GM19023 (cell line): ENCODE measurements at regions not wholly inside any gene's neighbourhood (a gene's known extent, or its start where the extent isn't known, plus 50 kb on each side); places are given as distances from the start of the nearest gene placed in this dataset.
"Not testable (repeated sequence)": the region's sequence is repeated elsewhere in the genome, so short reads cannot be mapped to it uniquely, and the experiment has no call there.

Experiments used
- ATAC-seq: cut with Tn5 transposase; IDR thresholded peaks from one replicate; pipeline ENCODE4 v1.9.1; 2021; ENCODE audit warnings: mild to moderate bottlenecking, moderate library complexity; ENCODE audit not compliant: unreplicated experiment

DNA sequence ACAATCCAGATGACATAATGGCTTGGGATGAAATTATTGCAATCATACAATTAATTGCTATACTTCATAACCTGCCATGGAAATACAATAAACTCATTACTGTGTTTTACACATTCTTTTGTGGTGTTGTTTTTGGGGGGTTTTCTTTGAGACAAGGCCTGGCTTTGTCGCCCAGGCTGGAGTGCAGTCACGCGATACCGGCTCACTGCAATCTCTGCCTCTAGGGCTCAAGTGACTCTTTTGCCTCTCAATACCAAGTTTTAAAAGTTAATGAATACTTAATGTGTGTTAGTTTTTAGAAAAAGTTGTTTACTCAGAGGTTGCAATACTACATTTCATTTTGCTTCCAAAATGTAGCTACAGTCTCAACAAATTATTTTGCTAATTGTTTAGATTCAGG lies 598.4 kb downstream of the CHSY3 start:
- ATAC-seq: no peak

DNA sequence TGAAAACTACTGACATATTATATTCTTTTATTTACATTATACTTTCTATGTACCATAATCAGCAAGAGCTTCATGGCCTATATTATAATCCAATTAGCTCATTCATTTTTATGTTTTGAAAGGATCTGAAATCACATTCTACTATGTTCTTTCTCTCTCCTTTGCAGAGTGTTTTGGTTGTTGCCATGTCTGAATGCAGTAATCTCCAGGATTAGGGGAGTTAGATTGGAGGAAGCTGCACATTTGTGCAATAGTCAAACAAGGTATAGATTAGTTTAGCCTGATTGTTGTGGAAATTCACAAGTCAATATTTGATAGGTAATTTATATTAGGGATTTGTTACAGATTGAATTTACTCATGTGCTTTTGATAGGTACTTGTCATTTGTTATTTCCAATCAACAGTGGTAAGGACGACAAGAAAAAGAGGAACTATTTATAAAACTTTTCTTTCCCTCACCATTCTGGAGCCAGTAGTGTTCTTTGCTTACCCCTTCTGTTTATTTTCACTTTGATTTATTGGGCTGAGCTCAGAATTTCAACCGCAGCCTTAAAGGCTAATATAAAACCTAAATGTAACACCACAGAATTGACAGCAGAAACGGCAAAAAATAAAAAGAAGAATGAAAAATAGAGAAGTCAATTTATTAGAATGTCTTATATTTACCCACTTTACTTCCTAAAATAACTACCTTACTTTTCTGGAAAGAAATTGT lies 597.0 kb downstream of the CHSY3 start:
- no peak for ATAC-seq

DNA sequence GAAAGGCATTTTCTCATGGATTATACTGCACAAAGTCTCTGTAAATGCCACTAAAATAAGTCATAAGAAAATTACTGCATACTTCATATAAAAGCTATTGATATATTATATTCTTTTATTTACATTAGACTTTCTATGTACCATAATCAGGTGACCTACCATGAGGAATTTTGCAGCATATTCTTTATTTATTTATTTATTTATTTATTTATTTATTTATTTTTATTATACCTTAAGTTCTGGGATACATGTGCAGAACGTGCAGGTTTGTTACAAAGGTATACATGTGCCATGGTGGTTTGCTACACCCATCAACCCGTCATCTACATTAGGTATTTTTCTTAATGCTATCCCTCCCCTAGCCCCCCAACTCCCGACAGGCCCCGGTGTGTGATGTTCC lies 596.2 kb downstream of the CHSY3 start:
- not testable (repeated sequence) for ATAC-seq

DNA sequence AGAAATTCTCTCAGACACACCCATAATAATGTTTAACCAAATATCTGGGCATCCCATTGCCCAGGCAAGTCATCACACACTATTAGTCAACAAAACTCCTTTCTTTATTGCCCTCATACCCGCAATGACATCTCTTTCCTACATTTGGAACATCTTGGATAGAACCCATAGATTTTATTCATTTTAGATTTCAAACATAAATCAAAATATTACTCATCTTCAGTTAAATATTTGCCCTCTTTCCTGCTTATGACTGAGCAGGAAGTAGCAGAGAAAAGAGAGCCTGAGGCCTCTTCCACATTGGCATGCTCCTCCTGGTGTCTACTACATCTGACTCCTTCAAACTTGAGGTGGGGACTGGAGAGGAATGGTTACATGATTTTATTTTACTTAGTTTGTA lies 592.0 kb downstream of the CHSY3 start:
- no peak for ATAC-seq

DNA sequence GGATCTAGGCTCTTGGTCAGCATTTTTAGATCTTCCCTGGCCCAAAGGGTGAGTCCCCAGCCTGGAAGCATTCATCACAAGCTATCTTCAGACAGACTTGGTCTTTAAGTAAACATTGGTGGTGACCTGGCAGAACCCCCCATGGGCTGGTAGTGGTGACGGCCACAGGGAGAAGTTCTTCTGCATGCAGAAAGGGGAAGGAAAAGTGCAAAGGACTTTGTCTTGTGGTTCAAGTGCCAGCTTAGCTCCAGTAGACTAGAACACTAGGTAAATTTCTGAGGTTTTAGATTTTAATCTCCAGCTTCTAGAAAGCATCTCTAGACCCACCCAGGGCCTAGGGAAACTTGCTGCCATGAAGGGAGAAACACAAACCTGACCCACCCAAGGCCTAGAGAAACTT lies 584.0 kb downstream of the CHSY3 start:
- ATAC-seq: no peak

DNA sequence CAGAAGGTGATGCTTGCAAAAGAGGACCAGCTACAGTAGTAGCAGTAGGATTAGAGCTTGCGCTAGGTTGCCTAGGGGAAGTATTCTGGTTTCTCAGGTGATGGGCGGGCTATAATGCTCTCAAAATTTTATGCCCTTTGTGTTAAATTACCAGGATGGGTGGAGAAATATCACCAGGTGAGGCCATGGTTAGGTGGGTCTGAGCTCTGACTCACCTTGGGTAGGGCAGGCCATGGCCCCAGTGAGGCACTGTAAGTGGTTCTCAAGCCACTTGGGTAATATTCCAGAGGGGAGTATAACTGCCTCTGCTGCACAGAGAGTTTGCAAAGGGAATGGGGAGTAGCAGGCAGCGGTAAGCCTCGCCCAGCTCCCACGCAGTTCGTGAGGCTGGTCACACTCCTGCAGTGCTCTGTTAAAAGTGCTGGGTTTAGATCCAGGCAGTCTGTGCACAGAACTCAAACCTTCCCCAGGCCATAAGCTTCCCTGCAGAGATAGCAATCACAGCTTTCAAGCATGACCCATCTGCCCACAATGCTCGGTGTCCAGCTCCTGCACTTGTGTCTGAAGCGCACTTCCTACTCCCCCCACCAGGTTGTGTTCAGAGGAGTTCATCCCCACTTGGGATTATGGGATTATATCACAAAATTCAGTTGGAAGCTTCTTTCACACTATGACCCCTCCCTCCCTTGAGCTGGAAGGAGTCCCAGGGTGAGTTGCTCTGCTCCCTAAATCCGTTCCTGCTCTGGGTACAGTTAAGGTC lies 575.0 kb downstream of the CHSY3 start:
- ATAC-seq: no peak

DNA sequence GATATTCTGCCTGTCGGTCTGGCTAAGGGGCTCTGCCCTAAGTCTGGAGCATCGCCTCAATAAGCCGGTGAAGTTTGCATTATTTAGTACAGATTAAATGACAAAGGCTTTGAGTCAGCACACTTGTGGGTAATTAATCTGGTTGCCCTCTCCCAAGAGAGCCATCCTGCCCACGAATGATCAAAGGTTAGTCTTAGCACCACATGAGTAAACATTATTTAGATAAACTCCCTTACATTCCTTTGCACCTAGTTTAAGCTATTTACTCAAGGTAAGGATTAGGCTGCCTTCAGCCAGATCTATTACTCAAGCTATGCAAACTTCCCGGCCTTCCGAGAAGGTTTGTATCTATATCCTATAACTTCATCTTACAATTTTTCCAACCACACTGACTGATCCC lies 572.1 kb downstream of the CHSY3 start:
- ATAC-seq: no peak

DNA sequence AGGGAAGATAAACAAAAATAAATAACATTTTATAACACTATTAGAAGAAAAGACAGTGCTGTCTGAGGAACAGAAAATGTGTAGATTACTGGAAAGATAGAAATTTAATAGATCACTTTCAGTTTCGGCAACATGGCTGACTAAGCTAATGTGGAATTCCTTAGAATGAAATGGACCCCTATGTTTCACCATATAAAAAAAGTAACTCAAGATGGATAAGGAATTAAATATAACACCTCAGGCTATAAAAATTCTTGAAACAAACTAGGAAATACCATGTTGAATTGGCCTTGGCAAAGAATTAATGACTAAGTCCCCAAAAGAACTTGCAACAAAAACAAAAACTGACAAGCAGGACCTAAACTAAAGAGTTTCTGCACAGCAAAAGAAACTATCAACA lies 558.3 kb downstream of the CHSY3 start:
- ATAC-seq: no peak

DNA sequence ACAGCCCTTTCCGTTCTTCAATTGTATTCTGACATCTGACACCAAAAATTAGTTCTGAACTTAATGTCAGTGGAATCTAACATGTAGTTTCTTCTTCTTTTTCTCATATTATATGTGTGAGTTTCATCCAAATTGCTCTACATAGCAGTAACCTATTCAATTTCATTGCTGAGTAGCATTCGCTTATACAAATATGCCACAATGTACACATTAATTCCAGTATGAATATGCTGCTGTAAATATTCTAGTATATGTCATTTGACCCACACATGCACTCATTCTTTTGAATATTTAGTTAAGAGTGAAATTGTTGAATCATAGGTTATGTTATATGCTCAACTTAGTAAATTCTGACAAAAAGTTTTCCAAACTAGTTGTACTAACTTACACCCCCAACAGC lies 550.9 kb downstream of the CHSY3 start:
- ATAC-seq: no peak

DNA sequence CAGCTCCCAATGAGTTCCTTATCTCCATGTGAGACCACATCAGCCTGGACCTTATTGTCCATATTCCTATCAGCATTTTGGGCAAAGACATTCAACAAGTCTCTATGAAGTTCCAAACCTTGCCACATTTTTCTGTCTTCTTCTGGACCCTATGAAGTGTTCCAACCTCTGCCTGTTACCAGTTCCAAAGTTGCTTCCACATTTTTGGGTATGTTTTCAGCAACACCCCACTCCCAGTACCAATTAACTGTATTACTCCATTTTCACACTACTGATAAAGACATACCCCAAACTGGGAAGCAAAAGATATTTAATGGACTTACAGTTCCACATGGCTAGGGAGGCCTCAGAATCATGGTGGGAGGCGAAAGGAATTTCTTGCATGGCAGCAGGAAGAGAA lies 548.5 kb downstream of the CHSY3 start:
- no peak for ATAC-seq

DNA sequence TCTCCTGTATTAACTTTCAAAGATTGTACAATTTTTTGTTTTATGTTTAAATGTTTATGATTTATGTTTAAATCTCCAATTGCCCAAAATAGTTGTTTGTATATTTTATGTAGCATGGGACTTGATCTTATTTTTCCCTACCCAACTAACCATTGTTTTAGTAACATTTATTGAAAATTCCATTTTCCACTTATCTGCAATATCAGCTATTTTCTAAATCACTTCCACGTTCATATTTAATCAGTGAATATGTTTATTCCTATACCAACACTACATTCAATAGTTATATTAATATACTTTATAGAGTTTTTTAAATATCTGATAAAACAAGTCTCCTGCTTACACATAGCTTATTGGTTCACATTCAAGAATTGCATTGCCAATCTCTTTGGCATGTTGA lies 532.2 kb downstream of the CHSY3 start:
- ATAC-seq: no peak

DNA sequence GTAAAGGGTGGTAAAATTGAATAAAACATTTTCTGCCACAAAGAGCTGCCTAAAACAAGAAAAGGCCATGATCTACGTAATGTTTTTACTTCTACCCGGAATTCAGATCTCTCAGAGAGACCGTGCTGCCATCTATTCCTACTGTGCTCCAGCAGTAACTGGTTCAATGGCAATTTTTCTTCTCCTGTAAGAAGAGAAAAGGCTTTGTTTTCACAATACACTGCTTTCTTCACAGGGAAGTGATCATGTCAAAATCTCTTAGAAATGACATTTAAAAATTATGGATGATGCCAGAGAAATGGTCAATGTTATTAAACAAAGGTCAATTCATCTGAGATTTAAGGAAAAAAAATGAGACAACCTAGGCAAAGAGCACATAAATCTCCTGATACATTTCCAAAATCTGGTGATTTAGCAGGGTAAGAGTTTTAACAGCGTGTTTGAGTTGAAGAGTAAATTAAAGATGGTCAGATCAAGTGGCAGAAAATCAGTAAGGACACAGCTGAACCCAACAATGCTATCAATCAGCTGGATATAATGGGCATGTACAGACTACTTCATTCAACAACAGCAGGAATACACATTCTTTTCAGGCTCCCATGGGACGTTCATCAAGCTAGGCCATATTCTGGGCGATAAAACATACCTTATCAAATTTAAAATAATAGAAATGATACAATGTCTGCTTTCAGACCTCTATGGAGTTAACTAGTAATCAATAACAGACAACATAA lies 523.1 kb downstream of the CHSY3 start:
- no peak for ATAC-seq

DNA sequence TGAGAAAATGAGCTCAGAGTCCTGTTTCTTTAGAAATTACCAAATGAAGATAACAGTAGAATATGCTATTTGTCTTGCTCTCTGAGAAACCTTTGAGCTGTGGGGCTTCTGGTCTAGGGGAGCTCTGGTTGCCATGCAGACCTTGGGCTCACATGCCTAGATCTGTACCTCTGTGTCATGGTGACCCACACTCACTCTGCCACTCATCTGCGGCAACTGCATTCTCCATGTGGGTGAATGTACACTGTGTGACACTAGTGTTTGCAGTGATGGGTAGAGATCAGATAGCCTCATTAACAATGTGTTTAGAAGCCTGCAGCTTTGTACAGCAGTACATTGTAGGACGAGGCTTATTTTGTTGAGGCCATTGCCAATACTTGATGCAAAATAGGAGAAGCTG lies 521.2 kb downstream of the CHSY3 start:
- ATAC-seq: no peak

DNA sequence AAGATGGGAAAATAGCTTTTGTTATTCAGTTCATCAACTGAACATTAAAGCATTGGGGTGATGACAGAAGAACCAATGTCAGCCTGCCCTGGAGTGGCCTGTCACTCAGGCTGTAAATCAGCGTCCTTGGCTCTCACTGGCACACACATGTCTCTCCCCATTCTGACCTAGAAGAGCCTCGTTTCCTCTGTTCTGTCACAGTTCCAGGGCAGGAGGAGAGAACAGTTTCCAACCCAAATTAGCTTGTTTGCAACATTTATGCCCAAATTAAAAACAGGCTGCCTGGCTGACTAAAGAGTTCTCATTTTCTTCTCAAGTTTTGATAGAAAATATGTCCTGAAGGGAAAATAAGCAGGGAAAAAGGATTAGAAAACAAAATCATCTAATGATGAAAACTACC lies 520.1 kb downstream of the CHSY3 start:
- ATAC-seq: no peak

DNA sequence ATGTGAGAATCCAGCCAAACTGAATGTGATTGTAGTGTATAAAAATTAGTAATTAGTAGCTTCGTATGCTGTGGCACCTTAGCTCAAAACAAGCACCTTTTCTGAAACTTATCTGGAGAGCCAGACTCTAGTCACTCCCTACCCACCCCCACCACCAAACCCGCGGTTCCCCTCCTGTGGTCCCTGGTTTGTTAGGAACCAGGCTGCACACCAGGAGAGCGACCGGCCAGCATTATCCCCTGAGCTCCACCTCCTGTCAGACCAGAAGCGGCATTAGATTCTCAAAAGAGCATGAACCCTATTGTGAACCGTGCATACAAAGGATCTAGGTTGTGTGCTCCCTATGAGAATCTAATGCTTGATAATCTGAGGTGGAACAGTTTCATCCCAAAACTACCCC lies 498.6 kb downstream of the CHSY3 start:
- ATAC-seq: no peak

DNA sequence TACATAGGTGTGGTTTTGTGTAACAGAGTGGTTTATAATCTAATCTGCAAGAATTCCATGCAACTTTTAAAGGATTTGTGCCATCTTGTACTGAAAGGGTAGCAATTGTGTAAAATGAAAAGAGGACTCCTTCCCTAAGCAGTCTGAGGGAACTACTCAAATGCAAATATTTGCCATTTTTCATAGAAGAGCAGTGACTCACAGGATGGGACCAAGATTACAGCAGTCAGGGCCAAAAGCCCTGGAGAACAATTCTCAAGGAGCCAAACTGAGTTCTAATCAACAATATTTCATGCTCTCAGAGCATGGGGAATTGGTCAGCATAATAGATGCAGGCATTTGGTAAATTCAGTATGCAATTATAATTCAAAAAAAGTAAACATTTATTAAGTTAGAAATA lies 495.8 kb downstream of the CHSY3 start:
- ATAC-seq: no peak

DNA sequence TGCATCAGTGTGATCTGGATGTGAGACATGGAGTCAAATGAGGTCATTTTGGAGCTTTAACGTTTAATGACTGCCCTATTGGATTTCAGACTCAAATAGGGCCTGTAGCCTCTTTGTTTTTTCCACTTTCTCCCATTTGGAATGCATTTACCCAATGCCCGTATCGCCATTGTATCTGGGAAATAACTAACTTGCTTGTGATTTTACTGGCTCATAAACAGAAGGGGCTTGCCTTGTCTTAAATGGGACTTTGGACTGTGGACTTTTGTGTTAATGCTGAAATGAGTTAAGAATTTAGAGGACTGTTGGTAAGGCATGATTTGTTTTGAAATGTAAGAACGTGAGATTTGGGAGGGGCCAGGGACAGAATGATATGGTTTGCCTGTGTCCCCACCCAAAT lies 494.6 kb downstream of the CHSY3 start:
- no peak for ATAC-seq

DNA sequence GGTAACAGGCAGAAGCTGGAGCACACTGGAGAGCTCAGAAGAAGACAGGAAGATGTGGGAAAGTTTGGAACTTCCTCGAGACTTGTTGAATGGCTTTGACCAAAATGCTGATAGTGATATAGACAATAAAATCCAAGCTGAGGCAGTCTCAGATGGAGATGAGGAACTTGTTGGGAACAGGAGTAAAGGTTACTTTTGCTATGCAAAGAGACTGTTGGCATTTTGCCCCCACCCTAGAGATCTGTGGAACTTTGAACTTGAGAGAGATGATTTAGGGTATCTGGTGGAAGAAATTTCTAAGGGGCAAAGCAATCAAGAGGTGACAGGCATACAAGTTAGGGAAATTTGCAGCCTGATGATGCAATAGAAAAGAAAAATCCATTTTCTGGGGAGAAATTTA lies 493.5 kb downstream of the CHSY3 start:
- not testable (repeated sequence) for ATAC-seq

DNA sequence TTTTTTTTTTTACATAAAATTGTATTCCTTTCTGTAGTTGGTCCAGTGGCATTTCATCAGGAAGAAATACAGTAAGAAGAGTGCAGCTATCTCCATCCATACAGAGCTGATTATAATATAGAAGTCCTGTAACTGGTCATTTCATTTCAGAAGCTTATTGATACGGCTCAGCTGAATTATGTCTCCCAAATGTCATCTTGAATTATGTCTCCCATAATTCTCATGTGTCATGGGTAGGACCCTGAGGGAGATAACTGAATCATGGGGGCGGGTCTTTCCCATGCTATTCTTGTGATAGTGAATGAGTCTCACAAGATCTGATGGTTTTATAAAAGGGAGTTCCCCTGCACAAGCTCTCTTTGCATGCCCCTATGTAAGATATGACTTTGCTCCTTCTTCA lies 492.9 kb downstream of the CHSY3 start:
- ATAC-seq: no peak

DNA sequence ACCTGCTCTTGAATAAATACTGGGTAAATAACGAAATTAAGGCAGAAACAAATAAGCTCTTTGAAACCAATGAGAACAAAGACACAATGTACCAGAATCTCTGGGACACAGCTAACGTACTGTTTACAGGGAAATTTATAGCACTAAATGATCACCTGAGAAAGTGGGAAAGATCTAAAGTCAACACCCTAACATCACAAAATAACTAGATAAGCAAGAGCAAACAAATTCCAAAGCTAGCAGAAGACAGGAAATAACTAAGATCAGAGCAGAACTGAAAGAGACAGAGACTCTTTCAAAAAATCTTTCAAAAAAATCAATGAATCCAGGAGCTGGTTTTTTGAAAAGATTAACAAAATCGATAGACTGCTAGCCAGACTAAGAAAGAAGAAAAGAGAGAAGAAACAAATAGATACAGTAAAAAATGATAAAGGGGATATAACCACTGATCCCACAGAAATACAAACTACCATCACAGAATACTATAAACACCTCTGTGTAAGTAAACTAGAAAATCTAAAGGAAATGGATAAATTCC lies 487.5 kb downstream of the CHSY3 start:
- ATAC-seq: not testable (repeated sequence)

DNA sequence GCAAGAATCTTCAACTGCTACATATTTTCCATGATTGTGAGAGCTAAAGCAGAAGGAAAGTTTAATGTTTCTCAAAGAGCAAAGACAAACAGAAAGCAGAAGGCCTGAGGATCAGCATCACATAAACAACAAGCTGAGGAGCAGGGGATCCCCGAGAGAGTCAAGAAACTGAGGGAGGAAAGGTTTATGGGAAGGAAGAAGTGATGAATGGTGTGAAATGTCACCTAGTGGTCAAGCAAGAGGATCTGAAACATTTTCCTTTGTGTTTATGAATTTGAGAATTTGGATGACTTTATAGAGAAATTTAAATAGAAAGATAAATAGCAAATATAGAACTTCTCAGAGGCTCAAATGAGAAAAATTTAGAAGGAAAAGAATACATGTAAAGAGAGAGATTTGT lies 481.9 kb downstream of the CHSY3 start:
- no peak for ATAC-seq

DNA sequence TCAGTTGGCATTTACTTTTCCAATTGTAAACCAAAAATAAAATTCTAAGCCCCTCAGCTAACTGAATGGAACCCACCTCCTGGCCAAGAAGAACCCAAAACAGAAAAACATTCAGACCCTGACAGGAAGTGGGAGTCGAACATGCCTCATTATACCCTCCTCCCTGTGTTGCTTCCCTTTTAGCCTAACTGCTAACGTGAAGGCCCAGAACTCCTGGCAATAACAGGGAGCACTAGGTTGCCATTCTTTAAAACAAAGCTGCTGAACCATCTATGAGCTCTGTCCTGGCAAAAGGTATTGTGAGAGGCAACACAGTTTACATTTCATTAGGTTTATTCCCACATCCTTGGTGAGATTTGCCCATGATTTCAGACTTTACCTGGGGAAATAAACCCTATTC lies 481.4 kb downstream of the CHSY3 start:
- no peak for ATAC-seq
